Urinary bladder (tissue), 3 donors: ENCODE measurements at regions not wholly inside any gene's neighbourhood (a gene's known extent, or its start where the extent isn't known, plus 50 kb on each side); places are given as distances from the start of the nearest gene placed in this dataset.
"Not testable (repeated sequence)": the region's sequence is repeated elsewhere in the genome, so short reads cannot be mapped to it uniquely, and the experiment has no call there.

Experiments
- DNase-seq: peaks from one replicate; pipeline ENCODE4 v3.0.0-alpha.2; 2015; ENCODE audit errors: extremely low spot score
- H3K27ac ChIP-seq: one replicate; pipeline ENCODE4 v1.5.1; 2013; ENCODE audit warnings: low read depth, mild to moderate bottlenecking, moderate library complexity
- H3K36me3 ChIP-seq: one replicate; pipeline ENCODE4 v1.6.1; 2013; ENCODE audit warnings: mild to moderate bottlenecking, moderate library complexity; ENCODE audit not compliant: insufficient read depth
- H3K4me1 ChIP-seq: one replicate; pipeline ENCODE4 v1.6.1; 2013; ENCODE audit warnings: mild to moderate bottlenecking, moderate library complexity; ENCODE audit not compliant: insufficient read depth
- H3K4me3 ChIP-seq: one replicate; pipeline ENCODE4 v1.5.1; 2013; ENCODE audit warnings: low read depth, low read length
- WGBS: extraction: QIAGEN DNeasy Blood & Tissue Kit; methylation state at CpG from one replicate; pipeline ENCODE4 v1.1.7; 2013; 5-methylcytosine and 5-hydroxymethylcytosine counted together
- donor health status: healthy with polysubstance abuse.
- donor health status: healthy.

DNA sequence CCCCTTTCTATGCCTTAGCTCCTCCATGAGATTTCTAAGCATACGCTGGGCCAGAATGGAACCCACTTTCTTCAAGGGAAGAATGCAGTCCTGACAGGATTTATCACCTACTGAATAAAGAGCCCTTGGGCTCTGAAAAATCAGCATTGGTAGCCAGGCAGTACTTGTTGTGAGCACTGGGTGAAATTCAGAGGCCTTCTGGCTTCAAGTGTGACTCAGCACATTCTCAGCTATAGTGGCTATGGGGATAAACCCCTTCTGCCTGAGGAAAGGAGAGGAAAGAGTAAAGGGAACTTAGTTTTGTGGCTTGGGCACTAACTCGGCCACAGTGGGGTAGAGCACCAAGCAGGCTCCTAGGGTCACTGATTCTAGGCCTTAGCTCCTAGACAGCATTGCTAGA is 574.8 kb downstream of the JRKL start:
- 77% methylated on average over 2 of the region's 2 CpGs for WGBS
- no peak for DNase-seq
- Histone ChIP-seq H3K27ac (no peak overlapping the region), H3K4me3 (no peak overlapping the region), H3K4me1 (no peaks in the 10 kb centered on the region), H3K36me3 (no peaks in the 10 kb centered on the region)

DNA sequence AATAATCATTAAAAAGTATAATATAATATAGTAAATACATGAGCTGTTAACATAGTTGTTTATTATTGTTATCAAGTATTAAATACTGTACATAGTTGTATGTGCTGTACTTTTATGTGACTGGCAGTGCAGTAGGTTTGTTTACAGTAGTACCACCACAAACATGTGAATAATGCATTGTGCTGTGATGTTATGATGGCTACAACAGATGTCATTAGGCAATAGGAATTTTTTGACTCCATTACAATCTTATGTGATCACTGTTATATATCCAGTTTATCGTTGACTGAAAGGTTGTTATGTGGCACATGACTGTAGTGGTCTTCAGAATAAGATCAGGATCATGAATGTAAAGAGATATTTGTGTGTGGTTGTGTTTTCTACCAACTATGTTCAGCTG is 577.8 kb downstream of the JRKL start:
- no peaks in the 10 kb centered on the region for H3K36me3 ChIP-seq
- H3K4me1 ChIP-seq: no peaks in the 10 kb centered on the region
- H3K4me3 ChIP-seq: no peak overlapping the region
- H3K27ac ChIP-seq: no peak overlapping the region
- no peak for DNase-seq
- WGBS: 85% methylated on average over 1 of the region's 1 CpG

DNA sequence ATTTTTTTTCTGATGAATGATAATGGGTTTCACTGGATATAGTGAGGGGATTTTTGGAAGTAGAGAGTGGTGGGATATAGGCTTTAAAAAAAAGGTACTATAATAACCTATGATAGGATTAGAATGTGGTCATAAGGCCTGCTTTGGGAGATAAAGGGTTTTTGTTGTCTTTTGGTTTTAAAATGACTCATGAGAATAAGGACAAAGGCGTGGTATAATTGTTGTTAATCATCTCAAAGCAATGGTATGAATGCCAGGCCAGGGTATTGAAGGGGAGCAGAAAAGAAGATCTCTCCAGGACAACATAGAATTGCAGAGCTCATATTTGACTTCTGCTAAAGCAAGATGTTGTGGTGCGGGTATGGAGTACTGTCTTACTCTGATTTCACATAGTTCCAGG is 579.4 kb downstream of the JRKL start:
- H3K4me3 ChIP-seq: no peak overlapping the region
- no peaks in the 10 kb centered on the region for H3K4me1 ChIP-seq
- no peak overlapping the region for H3K27ac ChIP-seq
- 80% methylated on average over 2 of the region's 2 CpGs for WGBS
- H3K36me3 ChIP-seq: no peaks in the 10 kb centered on the region
- DNase-seq: no peak

DNA sequence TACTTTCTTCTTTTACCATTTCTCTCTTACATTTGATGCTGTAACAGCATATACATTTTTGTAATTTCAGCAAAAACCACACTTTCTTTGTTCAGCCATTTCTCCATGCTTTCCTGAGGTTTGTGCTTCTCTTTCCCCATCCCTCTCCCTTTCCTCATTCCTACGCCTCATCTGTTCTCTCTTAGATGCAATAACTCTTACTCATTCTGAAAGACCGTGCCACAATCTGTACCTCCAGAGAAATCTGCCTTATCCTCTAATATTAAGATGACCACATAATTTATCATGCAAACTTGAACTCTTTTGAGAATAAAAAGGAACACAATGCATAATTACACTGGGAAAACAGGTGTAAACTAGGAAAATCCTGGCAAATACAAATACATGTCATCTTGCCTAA is 588.9 kb downstream of the JRKL start:
- Histone ChIP-seq H3K4me3 (no peak overlapping the region), H3K36me3 (no peaks in the 10 kb centered on the region), H3K27ac (no peak overlapping the region), H3K4me1 (no peaks in the 10 kb centered on the region)
- no peak for DNase-seq
- WGBS: 35% methylated on average over 2 of the region's 2 CpGs

DNA sequence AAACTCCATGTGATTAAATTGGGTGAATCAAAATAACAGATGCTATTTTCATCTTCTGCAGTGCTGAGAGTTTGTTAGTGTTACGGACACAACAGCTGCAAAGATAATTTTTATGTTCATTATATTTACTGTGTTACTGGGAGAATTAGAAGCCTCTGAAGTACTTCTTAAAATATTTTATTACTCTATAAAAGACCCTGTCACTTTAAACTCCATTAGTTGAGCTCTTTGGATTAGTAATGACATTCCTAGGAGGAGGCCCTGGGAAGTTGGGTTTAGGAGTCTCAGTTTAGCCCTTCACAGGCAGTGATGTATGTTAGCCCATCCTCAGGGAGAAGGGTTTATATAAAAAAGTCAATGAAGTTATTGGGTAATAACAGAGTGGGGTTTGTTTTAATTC is 596.7 kb downstream of the JRKL start:
- H3K27ac ChIP-seq: no peak overlapping the region
- H3K4me1 ChIP-seq: no peaks in the 10 kb centered on the region
- H3K36me3 ChIP-seq: no peaks in the 10 kb centered on the region
- no peak overlapping the region for H3K4me3 ChIP-seq
- no peak for DNase-seq
- 65% methylated on average over 1 of the region's 1 CpG for WGBS

DNA sequence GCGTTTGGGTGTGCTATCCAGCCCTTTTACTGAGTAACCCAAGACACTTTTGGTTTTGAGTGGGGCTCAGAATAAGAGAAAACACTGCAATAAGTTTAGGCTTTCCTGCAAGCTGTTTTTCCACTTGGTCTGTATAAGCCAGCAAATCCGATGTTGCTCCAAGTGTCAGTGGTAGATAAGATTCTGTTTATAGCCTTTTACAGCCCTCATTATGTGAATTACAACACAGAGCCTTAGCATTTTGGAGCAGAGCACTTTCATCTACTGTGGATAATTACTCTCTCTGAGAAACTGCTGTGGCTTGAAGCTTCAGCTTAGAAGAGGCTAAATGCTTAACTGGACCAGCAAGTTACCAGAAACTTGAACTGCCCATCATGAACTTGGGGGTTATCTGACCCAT is 601.1 kb downstream of the JRKL start:
- no peak overlapping the region for H3K4me3 ChIP-seq
- DNase-seq: no peak
- H3K27ac ChIP-seq: no peak overlapping the region
- H3K4me1 ChIP-seq: no peaks in the 10 kb centered on the region
- H3K36me3 ChIP-seq: no peaks in the 10 kb centered on the region
- WGBS: 14% methylated on average over 2 of the region's 2 CpGs

DNA sequence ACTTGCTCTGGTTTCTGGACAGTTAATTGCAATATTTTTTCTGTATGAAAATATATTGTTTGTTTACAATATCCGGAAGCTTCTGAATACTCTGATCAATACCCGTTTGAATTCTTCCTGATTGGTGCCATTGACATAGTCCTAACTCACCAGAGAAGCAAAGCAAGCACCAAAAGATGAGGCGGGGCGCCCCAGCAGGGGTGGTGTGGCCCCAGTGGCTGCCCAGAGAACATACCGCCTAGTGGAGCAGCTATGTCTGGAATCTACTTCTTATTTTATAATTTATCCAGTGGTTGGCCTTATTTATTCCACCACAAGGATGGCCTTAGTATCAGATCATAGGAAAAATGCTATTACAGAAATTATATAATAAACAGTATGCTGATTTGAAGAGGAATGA is 610.7 kb downstream of the JRKL start:
- no peaks in the 10 kb centered on the region for H3K4me1 ChIP-seq
- no peak overlapping the region for H3K4me3 ChIP-seq
- H3K36me3 ChIP-seq: no peaks in the 10 kb centered on the region
- 90% methylated on average over 5 of the region's 5 CpGs for WGBS
- H3K27ac ChIP-seq: no peak overlapping the region
- no peak for DNase-seq

DNA sequence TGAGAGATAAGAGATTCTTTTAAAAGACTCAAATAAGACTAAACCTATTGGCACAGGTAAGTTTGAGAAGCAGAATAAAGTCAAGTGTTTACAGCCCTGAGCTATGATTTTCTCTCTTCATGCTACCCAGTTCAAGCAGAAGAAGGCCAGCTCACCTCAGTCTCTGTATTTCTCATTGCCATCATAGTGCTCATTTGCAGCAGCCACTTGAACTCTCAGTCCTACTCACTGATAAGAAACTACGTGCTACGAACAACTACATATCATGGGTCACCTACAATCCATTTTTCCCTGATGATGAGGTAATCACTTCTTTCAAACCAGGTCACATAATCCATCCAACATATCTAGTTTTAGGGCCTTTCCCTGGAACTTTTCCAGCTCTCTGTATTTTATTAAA is 617.5 kb downstream of the JRKL start:
- H3K36me3 ChIP-seq: no peaks in the 10 kb centered on the region
- 46% methylated on average over 2 of the region's 2 CpGs for WGBS
- H3K27ac ChIP-seq: no peak overlapping the region
- DNase-seq: no peak
- H3K4me1 ChIP-seq: no peaks in the 10 kb centered on the region
- H3K4me3 ChIP-seq: no peak overlapping the region

DNA sequence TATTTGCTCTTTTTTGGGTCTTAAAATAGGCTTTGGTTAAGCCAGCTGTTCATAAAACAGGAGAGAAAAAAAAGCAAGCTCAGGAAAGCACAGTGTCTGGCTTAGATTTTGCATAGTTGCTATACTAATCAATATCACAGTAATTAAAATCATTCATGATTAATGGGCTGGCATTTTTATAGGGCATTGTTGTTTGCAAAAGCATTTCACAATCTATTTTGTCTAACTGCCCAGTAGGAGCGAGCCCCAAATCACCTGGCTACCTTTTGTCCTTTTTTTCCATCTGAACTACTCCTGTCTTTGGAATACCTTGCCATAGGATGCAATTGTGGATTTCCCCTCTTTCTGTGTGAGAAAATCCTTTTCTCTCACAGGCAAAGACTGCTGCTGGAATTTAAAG is 619.8 kb downstream of the JRKL start:
- Histone ChIP-seq H3K4me3 (no peak overlapping the region), H3K36me3 (no peaks in the 10 kb centered on the region), H3K4me1 (no peaks in the 10 kb centered on the region), H3K27ac (no peak overlapping the region)
- WGBS: 83% methylated on average over 1 of the region's 1 CpG
- no peak for DNase-seq

DNA sequence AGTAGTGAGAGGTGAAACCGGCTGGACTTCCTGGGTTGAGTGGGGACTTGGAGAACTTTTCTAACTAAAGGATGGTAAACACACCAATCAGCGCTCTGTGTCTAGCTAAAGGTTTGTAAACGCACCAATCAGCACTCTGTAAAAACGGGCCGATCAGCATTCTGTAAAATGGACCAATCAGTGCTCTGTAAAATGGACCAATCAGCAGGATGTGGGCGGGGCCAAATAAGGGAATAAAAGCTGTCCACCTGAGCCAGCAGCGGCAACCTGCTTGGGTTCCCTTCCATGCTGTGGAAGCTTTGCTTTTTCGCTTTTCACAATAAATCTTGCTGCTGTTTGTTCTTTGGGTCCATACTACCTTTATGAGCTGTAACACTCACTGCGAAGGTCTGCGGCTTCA is 621.2 kb downstream of the JRKL start:
- 86% methylated on average over 10 of the region's 10 CpGs for WGBS
- not testable (repeated sequence) for H3K36me3 ChIP-seq, H3K4me3 ChIP-seq, DNase-seq, H3K4me1 ChIP-seq, H3K27ac ChIP-seq

DNA sequence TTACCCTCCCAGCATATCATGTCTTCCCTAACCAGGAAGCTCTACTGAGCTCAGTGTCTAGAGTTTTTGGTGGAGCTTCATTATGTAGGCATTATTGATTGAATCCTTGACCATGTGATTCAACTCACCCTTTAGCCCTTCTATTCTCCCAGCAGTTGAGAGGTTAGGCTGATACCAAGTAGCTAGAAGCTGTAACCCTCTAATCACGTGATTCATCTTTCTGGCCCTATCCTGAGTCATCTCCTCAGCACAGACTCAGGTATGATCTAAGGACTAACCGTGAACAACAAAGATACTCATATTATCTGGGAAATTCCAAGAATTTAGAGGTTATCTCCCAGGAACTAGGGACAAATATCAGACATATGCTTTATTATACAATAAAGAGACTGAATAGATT is 625.5 kb downstream of the JRKL start:
- no peaks in the 10 kb centered on the region for H3K4me1 ChIP-seq
- no peak overlapping the region for H3K4me3 ChIP-seq
- no peaks in the 10 kb centered on the region for H3K36me3 ChIP-seq
- no peak overlapping the region for H3K27ac ChIP-seq
- 72% methylated on average over 2 of the region's 2 CpGs for WGBS
- no peak for DNase-seq

DNA sequence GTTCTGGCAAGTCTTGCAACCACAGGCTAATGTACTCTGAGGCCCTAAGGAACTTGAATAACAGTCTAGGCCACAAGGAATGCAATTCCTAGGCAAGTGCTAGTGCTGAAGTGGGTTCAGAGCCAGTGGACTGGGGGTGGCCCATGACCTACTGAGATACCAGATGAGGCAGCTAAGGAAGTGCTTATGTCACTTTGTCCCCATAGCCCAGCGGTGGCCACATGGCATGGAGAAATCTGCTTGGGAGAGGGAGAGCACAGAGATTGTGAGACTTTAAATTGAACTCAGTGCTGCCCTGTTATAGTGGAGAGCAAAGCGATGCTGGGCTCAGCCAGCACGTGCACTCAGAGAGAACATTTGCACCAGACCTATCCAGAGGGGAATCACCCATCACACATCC is 629.5 kb downstream of the JRKL start:
- H3K4me1 ChIP-seq: no peaks in the 10 kb centered on the region
- WGBS: 92% methylated on average over 3 of the region's 3 CpGs
- no peak overlapping the region for H3K4me3 ChIP-seq

DNA sequence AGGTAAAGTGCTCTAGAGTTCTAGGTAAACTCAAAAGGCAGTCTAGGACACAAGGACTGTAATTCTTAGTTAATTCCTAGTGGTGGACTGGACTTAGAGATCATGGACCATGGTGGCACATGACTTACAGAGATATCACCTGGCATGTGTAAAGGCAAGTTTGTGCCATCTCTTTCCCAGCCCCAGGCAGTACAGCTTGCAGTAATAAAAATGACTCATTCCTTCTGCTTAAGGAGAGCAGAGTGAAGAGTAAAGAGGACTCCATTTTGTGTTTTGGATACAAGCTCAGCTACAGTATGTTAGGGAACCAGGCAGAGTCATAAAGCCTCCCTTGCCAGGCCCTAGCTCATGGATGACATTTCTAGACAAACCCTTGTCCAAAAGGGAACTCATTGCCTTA is 629.9 kb downstream of the JRKL start:
- Histone ChIP-seq H3K27ac (no peak overlapping the region), H3K4me3 (no peak overlapping the region), H3K4me1 (no peaks in the 10 kb centered on the region), H3K36me3 (no peaks in the 10 kb centered on the region)
- DNase-seq: no peak

More for the DNA sequence above, 629.5 kb downstream of the JRKL start:
- no peak for DNase-seq
- H3K36me3 ChIP-seq: no peaks in the 10 kb centered on the region
- no peak overlapping the region for H3K27ac ChIP-seq

DNA sequence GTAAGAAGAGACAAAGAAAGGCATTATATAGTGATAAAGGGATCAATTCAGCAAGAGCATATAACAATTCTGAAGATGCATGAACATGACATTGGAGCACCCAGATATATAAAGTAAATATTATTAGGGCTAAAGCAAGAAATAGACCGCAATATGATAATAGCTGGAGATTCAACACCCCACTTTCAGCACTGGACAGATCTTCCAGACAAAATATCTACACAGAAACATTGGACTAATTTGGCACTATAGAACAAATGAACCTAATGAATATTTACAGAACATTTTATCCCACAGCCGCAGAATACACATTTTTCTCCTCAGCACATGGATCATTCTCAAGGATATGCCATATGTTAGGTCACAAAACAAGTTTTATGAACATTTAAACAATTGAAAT is 633.1 kb downstream of the JRKL start:
- H3K36me3 ChIP-seq: no peaks in the 10 kb centered on the region
- no peak overlapping the region for H3K27ac ChIP-seq
- WGBS: 67% methylated on average over 2 of the region's 2 CpGs

DNA sequence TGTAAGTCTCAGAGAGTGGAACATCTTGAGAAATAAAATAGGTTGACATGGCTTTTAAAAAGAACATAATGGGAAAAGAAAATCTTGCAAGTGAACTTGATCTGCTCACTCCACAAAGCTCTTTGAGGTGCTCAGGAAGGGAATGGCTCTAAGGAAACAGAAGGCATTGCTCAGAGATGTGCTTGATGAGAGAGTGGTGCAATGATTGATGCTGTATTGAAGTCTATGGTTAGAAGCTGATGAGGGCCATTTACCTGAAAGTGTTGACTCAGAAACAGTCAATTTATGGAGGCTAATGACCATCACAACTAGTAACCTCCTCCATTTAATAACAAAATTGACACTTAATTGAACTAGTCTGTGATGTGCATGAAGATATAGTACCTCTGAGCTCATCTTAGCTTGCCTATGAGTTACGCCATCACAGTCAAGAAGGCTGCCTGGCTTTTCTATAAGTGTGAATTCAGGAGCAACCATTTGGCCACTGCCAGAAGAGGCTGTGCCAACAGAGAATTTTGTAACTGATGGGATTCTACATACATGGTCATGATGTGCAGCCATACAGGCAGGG is 639.1 kb downstream of the JRKL start:
- 95% methylated on average over 1 of the region's 1 CpG for WGBS
- no peaks in the 10 kb centered on the region for H3K4me1 ChIP-seq
- no peak for DNase-seq
- no peak overlapping the region for H3K4me3 ChIP-seq
- no peak overlapping the region for H3K27ac ChIP-seq
- H3K36me3 ChIP-seq: no peaks in the 10 kb centered on the region

More for the DNA sequence above, 633.1 kb downstream of the JRKL start:
- no peak for DNase-seq
- Histone ChIP-seq H3K4me1 (no peaks in the 10 kb centered on the region), H3K4me3 (no peak overlapping the region)
